GM20000 (cell line): ENCODE measurements at regions not wholly inside any gene's neighbourhood (a gene's known extent, or its start where the extent isn't known, plus 50 kb on each side); places are given as distances from the start of the nearest gene placed in this dataset.

Experiments used
- DNase-seq: peaks from one replicate; pipeline ENCODE4 v3.0.0; 2012; ENCODE audit warnings: low spot score
- CTCF ChIP-seq: IDR thresholded peaks from 2 replicates; pipeline ENCODE4 v1.5.1; 2012; ENCODE audit warnings: mild to moderate bottlenecking, control low read depth; ENCODE audit errors: extremely low read depth, missing control alignments

GRCh38 chr5:61641748-61642565 lies 309.9 kb downstream of the ZSWIM6 start:
- DNase-seq, result no peak
- TF ChIP-seq CTCF, result no peak

GRCh38 chr5:61647672-61648071 lies 315.6 kb downstream of the ZSWIM6 start:
- TF ChIP-seq CTCF, result no peak
- no peak for DNase-seq

GRCh38 chr5:61649231-61649630 lies 317.2 kb downstream of the ZSWIM6 start:
- no peak for TF ChIP-seq CTCF
- no peak for DNase-seq

GRCh38 chr5:61649971-61650370 lies 317.9 kb downstream of the ZSWIM6 start:
- no peak for DNase-seq
- no peak for TF ChIP-seq CTCF

GRCh38 chr5:61650661-61651060 lies 318.6 kb downstream of the ZSWIM6 start:
- no peak for DNase-seq
- TF ChIP-seq CTCF, result no peak

- TF ChIP-seq CTCF, result no peak
- no peak for DNase-seq
Measured at GRCh38 chr5:61651195-61651594, 319.1 kb downstream of the ZSWIM6 start.

GRCh38 chr5:61652916-61653315 lies 320.9 kb downstream of the ZSWIM6 start:
- no peak for TF ChIP-seq CTCF
- DNase-seq, result no peak
